ENCODE measurements at regions not wholly inside any gene's neighbourhood (a gene's known extent, or its start where the extent isn't known, plus 50 kb on each side); places are given as distances from the start of the nearest gene placed in this dataset.
"Not testable (repeated sequence)": the region's sequence is repeated elsewhere in the genome, so short reads cannot be mapped to it uniquely, and the experiment has no call there.

- no peak for DNase-seq (ENCODE audit: extremely low read depth, insufficient read length)
- no peaks in the 10 kb centered on the region for H3K36me3 ChIP-seq (ENCODE audit: control insufficient read depth, insufficient read depth, low read length)
- no peak overlapping the region for H3K4me3 ChIP-seq (replicated peaks; ENCODE audit: low read depth, low read length)
- no peaks in the 10 kb centered on the region for H3K27me3 ChIP-seq (replicated peaks; ENCODE audit: control insufficient read depth, insufficient read depth, low read length)
- no peak for TF ChIP-seq CTCF (IDR thresholded peaks at IDR 0.05; ENCODE audit: insufficient read depth, low read length, poor library complexity, severe bottlenecking)
These were observed 1406.5 kb downstream of the STIM2 start for GRCh38 chr4:28267166-28267565.

DNA sequence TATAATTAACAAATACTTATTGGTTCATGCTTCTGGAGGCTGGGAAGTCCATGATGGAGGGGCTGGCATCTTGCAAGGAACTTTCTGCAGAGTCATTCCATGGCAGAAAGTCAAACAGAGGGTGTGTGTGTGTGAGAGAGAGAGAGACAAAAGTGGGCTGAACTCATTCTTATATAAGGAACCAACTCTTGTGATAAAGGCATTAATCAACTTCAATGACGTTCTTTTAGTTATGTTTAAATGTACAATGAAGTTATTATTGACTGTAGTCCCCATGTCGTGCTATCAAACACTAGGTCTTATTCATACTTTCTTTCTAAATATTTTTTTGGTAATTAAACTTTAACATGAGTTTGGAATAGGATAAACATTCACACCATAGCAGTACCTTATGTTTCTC, 1408.8 kb downstream of the STIM2 start:
- Histone ChIP-seq H3K36me3 (ENCODE audit: control insufficient read depth, insufficient read depth, low read length) (no peaks in the 10 kb centered on the region), H3K27me3 (replicated peaks; ENCODE audit: control insufficient read depth, insufficient read depth, low read length) (no peaks in the 10 kb centered on the region), H3K4me3 (replicated peaks; ENCODE audit: low read depth, low read length) (no peak overlapping the region)
- no peak for DNase-seq (ENCODE audit: extremely low read depth, insufficient read length)
- no peak for TF ChIP-seq CTCF (IDR thresholded peaks at IDR 0.05; ENCODE audit: insufficient read depth, low read length, poor library complexity, severe bottlenecking)

- no peak overlapping the region for H3K4me3 ChIP-seq (replicated peaks; ENCODE audit: low read depth, low read length)
- H3K27me3 ChIP-seq (replicated peaks; ENCODE audit: control insufficient read depth, insufficient read depth, low read length): no peaks in the 10 kb centered on the region
- no peak for TF ChIP-seq CTCF (IDR thresholded peaks at IDR 0.05; ENCODE audit: insufficient read depth, low read length, poor library complexity, severe bottlenecking)
- DNase-seq (ENCODE audit: extremely low read depth, insufficient read length): no peak
- no peaks in the 10 kb centered on the region for H3K36me3 ChIP-seq (ENCODE audit: control insufficient read depth, insufficient read depth, low read length)
These were observed 1417.3 kb downstream of the STIM2 start for GRCh38 chr4:28277931-28278330.

GRCh38 chr4:28278676-28279075, 1418.0 kb downstream of the STIM2 start:
- no peaks in the 10 kb centered on the region for H3K36me3 ChIP-seq (ENCODE audit: control insufficient read depth, insufficient read depth, low read length)
- H3K27me3 ChIP-seq (replicated peaks; ENCODE audit: control insufficient read depth, insufficient read depth, low read length): no peaks in the 10 kb centered on the region
- no peak for TF ChIP-seq CTCF (IDR thresholded peaks at IDR 0.05; ENCODE audit: insufficient read depth, low read length, poor library complexity, severe bottlenecking)
- no peak overlapping the region for H3K4me3 ChIP-seq (replicated peaks; ENCODE audit: low read depth, low read length)
- DNase-seq (ENCODE audit: extremely low read depth, insufficient read length): no peak

DNA sequence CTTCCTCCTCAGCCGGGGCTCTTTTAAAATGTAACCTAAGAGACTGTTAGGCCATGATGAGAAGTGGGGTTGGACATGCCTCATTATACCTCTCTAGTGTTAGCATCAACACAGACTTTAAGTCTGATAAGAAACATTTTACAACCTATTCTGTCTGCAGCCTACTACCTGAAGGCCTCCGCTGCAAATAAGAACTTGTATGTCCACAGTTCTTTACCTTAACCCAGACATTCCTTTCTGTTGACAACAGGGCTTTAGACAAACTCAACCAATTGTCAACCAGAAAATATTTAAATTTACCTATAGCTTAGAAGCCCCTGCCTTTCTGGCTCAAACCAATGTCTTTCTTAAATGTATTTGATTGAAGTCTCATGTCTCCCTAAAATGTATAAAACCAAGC, 1418.6 kb downstream of the STIM2 start:
- H3K27me3 ChIP-seq (replicated peaks; ENCODE audit: control insufficient read depth, insufficient read depth, low read length): no peaks in the 10 kb centered on the region

DNA sequence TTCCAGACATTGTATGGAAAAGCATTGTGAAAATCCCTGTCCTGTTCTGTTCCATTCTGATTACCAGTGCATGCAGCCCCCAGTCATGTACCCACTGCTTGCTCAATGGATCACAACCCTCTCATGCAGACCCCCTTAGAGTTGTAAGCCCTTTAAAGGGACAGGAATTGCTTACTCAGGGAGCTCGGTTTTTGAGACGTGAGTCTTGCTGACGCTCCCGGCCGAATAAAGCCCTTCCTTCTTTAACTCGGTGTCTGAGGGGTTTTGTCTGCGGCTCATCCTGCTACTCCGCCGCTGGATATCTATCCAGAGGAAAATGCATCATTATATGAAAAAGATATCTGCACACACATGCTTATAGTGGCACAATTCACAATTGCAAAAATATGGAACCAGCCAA, 1425.6 kb downstream of the STIM2 start:
- H3K27me3 ChIP-seq (replicated peaks; ENCODE audit: control insufficient read depth, insufficient read depth, low read length); H3K36me3 ChIP-seq (ENCODE audit: control insufficient read depth, insufficient read depth, low read length); DNase-seq (ENCODE audit: extremely low read depth, insufficient read length); H3K4me3 ChIP-seq (replicated peaks; ENCODE audit: low read depth, low read length): not testable (repeated sequence)

More for the DNA sequence above, 1418.6 kb downstream of the STIM2 start:
- Histone ChIP-seq H3K4me3 (replicated peaks; ENCODE audit: low read depth, low read length) (no peak overlapping the region), H3K36me3 (ENCODE audit: control insufficient read depth, insufficient read depth, low read length) (no peaks in the 10 kb centered on the region)
- no peak for TF ChIP-seq CTCF (IDR thresholded peaks at IDR 0.05; ENCODE audit: insufficient read depth, low read length, poor library complexity, severe bottlenecking)
- DNase-seq (ENCODE audit: extremely low read depth, insufficient read length): no peak
